HG03060 (cell line): ENCODE measurements at regions not wholly inside any gene's neighbourhood (a gene's known extent, or its start where the extent isn't known, plus 50 kb on each side); places are given as distances from the start of the nearest gene placed in this dataset.
"Not testable (repeated sequence)": the region's sequence is repeated elsewhere in the genome, so short reads cannot be mapped to it uniquely, and the experiment has no call there.

ENCODE experiments used
- ATAC-seq: cut with Tn5 transposase; IDR thresholded peaks from one replicate; pipeline ENCODE4 v1.9.1; 2021; ENCODE audit warnings: low read depth, moderate number of reproducible peaks; ENCODE audit not compliant: unreplicated experiment

- no peak for ATAC-seq
These were observed 695.5 kb downstream of the PCDH7 start for GRCh38 chr4:31415629-31416028.

DNA sequence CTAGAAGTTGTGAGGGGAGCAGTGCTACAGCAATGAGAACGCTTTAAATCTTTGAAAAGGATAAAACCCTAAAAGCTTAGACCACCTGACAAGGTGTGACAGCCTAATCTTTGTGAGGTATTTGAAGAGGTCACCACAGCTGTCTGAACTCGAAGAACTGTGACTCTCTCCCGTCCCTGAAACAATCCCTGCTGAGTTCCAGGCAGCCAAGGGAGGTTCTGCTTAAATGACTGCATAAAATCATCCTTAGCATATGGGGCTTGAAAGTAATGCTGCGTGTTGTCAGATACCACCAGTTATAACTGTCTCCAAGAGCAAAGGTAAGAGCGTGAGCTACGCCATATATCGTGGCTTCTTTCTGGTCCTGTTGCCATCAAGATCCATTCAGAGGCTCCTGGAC, 696.3 kb downstream of the PCDH7 start:
- ATAC-seq: no peak

DNA sequence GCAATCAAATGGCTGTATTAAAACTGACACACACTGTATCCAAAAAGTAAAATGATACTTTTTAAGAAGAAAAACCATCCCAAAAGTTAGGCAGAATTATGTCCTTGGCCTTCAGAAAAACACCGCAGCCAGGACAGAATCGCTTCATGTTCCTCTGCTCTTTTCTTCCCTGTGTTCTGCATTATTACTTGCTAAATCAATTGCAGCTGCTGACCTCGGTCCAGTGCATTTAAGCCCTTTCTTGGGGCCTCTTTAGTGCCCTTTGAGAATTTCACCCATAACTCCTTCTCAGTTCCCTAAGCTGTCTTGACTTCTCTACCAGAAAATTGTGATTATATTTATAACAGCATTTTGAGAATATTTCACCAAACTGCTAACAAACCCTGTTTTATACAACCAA, 696.9 kb downstream of the PCDH7 start:
- no peak for ATAC-seq

DNA sequence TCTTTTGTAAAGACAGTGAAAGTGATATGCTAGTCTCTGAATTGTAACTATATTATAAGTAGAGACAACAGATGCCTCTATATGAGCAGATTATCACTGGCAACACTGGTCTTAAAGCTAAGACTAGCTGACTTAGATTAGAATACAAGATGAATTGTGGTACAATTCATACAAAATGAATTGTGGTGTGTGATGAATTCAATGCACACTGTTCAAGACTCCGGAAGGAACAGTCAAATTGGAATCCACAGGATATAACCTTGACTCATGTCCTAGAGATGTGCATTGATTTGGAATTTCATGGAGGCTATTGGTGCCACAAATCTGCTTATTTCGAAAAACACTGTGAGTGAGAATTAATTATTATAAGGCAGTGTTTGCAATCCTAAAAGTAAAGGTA, 701.8 kb downstream of the PCDH7 start:
- ATAC-seq: no peak

DNA sequence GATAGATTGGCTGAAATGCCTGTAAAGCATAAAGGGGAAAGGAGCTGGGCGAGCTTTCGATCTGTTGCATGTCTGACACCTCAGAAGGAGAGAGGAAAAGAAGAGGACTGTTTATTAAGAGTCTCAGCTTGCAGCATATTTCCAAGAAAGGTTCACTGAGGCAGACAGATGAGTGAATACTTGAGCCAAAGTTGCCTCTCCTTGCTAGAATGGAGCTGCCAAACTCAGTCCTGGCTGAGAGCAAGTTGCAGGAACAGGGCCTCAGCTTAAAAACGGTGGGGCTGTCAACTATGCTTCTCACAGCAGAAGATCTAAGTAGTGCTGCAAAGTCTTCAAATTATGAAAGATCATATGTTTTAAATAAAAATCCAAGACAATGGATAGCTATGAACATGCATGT, 707.5 kb downstream of the PCDH7 start:
- ATAC-seq: no peak

GRCh38 chr4:31442236-31442635, 722.1 kb downstream of the PCDH7 start:
- ATAC-seq: no peak

- no peak for ATAC-seq
These were observed 725.4 kb downstream of the PCDH7 start for GRCh38 chr4:31445526-31445925.

- no peak for ATAC-seq
These were observed 735.4 kb downstream of the PCDH7 start for GRCh38 chr4:31455612-31456011.

GRCh38 chr4:31458813-31459212, 738.6 kb downstream of the PCDH7 start:
- ATAC-seq: no peak

- ATAC-seq: no peak
These were observed 741.3 kb downstream of the PCDH7 start for GRCh38 chr4:31461421-31461820.

DNA sequence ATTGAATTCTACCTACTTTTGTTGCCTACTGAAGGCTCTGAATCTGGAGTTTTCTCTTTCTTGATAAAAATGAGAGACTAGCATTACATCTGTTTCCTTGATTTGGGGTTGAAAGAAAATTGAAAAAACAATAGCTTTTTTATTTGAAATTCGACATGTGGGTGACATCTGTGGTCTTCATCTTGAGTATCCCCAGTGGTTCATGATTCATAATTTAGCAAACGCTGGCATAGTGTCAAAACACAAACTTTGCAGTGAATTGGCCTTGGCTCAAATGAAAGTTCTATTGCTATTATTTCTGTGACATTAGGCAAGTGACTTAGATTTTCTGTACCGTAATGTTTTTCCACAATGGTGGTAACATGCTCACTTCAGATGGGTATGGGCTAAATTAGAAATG, 747.6 kb downstream of the PCDH7 start:
- ATAC-seq: no peak

GRCh38 chr4:31474221-31474620, 754.1 kb downstream of the PCDH7 start:
- no peak for ATAC-seq

- ATAC-seq: no peak
These were observed 762.5 kb downstream of the PCDH7 start for GRCh38 chr4:31482691-31483090.

DNA sequence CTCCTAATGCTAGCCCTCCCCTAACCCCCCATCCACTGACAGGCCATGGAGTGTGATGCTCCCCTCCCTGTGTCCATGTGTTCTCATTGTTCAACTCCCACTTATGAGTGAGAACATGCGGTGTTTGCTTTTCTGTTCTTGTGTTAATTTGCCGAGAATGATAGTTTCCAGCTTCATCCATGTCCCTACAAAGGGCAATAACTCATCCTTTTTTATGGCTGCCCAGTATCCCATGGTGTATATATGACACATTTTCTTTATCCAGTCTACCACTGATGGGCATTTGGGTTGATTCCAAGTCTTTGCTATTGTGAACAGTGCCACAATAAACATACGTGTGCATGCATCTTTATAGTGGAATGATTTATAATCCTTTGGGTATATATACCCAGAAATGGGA, 779.0 kb downstream of the PCDH7 start:
- ATAC-seq: not testable (repeated sequence)

- ATAC-seq: no peak
These were observed 796.4 kb downstream of the PCDH7 start for GRCh38 chr4:31516520-31516919.

GRCh38 chr4:31518796-31519250, 798.7 kb downstream of the PCDH7 start:
- ATAC-seq: no peak

GRCh38 chr4:31530555-31530954, 810.4 kb downstream of the PCDH7 start:
- no peak for ATAC-seq

DNA sequence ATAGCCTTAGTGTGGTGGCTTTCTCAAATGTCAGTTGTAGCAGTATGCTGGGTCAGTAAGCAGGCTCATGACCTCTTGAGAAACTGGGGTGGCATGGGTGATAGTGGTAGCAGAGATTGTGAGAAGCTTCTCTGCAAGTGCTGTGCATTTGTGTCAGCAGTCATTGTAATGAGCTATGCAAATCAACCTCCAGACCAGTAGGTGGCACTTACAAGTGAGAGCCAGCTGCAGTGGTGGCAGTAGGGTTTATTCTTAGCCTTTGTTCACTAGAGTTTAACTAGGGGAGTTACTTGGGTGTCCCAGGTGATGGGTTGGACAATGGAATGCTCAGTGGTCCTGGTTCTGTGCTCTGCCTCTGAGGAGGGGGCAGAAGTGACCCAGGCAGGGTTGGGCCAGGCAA, 818.7 kb downstream of the PCDH7 start:
- no peak for ATAC-seq

DNA sequence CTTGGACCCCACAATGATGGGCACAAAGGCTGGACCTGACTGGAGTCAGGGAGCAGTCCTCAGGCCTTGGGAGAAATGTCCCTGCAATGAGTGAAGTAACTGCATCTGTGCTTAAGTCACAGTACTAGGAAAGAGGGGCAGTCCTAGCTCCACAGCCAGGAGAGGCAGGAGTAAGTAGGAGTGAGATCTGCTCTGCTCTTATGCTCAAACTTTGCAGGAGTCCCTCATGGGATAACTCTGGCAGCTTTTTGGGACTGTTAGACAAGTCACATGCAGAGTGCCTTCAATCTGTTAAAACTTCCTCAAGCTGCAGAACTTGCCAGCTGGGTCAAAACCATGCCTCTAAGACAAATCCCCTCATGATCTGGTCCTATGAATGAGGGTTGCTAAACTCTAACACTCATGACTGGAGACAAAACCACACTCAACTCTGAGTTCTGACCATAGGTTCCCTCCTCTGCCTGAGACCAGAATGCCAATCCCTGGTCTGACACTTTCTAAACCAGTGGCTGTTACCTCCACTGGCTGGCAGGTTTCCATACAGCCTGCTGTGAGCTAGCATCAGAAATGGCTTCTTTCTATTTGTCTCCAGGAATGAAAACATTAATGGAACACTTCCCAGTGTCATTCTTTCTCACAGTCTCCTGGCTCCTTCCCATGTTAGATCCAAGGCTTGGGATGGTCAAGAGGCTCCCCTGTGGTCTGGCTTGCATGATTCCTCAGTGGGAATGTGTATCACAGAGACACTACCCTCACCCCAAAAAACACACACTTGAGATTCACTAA, 819.3 kb downstream of the PCDH7 start:
- ATAC-seq: no peak

GRCh38 chr4:31545330-31545729, 825.2 kb downstream of the PCDH7 start:
- no peak for ATAC-seq

GRCh38 chr4:31545755-31546154, 825.6 kb downstream of the PCDH7 start:
- no peak for ATAC-seq

- no peak for ATAC-seq
These were observed 827.9 kb downstream of the PCDH7 start for GRCh38 chr4:31548021-31548420.

GRCh38 chr4:31548823-31549222, 828.7 kb downstream of the PCDH7 start:
- ATAC-seq: no peak
